ENCODE measurements at regions not wholly inside any gene's neighbourhood (a gene's known extent, or its start where the extent isn't known, plus 50 kb on each side); places are given as distances from the start of the nearest gene placed in this dataset.

DNA sequence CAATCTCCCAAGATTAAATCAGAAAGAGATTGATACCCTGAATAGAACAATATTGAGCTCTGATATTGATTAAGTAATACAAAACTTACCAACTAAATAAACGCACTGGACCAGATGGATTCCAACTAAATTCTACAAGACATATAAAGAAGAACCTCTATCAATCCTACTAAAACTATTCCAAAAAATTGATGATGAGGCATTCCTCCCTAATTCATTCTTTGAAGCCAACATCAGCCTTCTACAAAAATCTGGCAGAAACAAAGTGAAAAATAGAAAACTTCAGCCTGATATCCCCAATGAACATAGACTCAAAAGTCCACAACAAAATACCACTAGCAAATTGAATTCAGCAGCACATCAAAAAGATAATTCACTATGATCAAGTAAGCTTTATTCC is 695.5 kb downstream of the NYAP2 start:
- intact Hi-C loops (cut with micrococcal nuclease): no loop called here
- DNase-seq: no peak
- no peak overlapping the region for H3K4me3 ChIP-seq
- no peaks in the 10 kb centered on the region for H3K36me3 ChIP-seq
- peaks cover 60% of the 10 kb centered on the region for H3K9me3 ChIP-seq (replicated peaks)
- no peaks in the 10 kb centered on the region for H3K27me3 ChIP-seq (ENCODE audit: low read depth)
- TF ChIP-seq, protein P1, sequence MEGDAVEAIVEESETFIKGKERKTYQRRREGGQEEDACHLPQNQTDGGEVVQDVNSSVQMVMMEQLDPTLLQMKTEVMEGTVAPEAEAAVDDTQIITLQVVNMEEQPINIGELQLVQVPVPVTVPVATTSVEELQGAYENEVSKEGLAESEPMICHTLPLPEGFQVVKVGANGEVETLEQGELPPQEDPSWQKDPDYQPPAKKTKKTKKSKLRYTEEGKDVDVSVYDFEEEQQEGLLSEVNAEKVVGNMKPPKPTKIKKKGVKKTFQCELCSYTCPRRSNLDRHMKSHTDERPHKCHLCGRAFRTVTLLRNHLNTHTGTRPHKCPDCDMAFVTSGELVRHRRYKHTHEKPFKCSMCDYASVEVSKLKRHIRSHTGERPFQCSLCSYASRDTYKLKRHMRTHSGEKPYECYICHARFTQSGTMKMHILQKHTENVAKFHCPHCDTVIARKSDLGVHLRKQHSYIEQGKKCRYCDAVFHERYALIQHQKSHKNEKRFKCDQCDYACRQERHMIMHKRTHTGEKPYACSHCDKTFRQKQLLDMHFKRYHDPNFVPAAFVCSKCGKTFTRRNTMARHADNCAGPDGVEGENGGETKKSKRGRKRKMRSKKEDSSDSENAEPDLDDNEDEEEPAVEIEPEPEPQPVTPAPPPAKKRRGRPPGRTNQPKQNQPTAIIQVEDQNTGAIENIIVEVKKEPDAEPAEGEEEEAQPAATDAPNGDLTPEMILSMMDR (IDR thresholded peaks at IDR 0.05; ENCODE audit: borderline replicate concordance): no peak
- no peaks in the 10 kb centered on the region for H3K4me1 ChIP-seq
- no peak overlapping the region for H3K27ac ChIP-seq (replicated peaks)

DNA sequence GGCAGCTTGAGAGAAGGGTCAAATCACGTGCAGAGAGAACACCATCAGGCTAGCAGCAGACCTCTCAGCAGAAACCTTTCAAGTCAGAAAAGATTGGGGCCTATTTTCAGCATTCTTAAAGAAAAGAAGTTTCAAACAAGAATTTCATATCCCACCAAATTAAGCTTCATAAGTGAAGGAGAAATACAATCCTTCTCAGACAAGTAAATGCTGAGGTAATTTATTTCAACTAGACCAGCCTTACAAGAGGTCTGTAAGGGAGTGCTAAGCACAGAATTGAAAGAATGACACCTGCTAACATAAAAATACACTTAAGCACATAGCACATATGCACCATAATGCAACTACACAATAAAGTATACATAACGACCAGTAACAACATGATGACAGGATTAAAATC is 693.9 kb downstream of the NYAP2 start:
- TF ChIP-seq, protein P1 (IDR thresholded peaks at IDR 0.05; ENCODE audit: borderline replicate concordance): no peak
- H3K4me1 ChIP-seq: no peaks in the 10 kb centered on the region
- H3K9me3 ChIP-seq (replicated peaks): peaks cover 52% of the 10 kb centered on the region
- DNase-seq: no peak
- H3K4me3 ChIP-seq: no peak overlapping the region
- H3K36me3 ChIP-seq: no peaks in the 10 kb centered on the region
- no peaks in the 10 kb centered on the region for H3K27me3 ChIP-seq (ENCODE audit: low read depth)
- no peak overlapping the region for H3K27ac ChIP-seq (replicated peaks)
- intact Hi-C loops (cut with micrococcal nuclease): no loop called here

DNA sequence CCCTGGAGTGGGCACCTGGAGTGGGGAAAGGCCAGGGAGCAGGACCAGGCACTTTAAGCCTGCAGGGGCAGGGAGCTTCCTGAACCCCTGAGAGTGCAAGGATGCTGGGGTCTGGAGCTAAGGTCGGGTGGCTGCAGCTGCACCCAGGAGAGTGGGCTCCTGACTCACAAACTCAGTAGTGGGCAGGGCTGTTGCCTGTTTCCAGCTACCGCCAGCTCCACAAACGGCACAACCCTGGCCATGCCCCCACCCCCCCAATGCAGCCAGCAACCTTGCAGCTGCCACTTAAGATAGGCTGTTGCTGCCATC is 688.8 kb downstream of the NYAP2 start:
- H3K27me3 ChIP-seq (ENCODE audit: low read depth): no peaks in the 10 kb centered on the region
- no peak for DNase-seq
- intact Hi-C loops (cut with micrococcal nuclease): no loop called here
- TF ChIP-seq, protein P1 (IDR thresholded peaks at IDR 0.05; ENCODE audit: borderline replicate concordance): no peak
- H3K4me1 ChIP-seq: no peaks in the 10 kb centered on the region
- no peak overlapping the region for H3K4me3 ChIP-seq
- no peaks in the 10 kb centered on the region for H3K36me3 ChIP-seq
- no peak overlapping the region for H3K27ac ChIP-seq (replicated peaks)
- H3K9me3 ChIP-seq (replicated peaks): peaks cover 9% of the 10 kb centered on the region

DNA sequence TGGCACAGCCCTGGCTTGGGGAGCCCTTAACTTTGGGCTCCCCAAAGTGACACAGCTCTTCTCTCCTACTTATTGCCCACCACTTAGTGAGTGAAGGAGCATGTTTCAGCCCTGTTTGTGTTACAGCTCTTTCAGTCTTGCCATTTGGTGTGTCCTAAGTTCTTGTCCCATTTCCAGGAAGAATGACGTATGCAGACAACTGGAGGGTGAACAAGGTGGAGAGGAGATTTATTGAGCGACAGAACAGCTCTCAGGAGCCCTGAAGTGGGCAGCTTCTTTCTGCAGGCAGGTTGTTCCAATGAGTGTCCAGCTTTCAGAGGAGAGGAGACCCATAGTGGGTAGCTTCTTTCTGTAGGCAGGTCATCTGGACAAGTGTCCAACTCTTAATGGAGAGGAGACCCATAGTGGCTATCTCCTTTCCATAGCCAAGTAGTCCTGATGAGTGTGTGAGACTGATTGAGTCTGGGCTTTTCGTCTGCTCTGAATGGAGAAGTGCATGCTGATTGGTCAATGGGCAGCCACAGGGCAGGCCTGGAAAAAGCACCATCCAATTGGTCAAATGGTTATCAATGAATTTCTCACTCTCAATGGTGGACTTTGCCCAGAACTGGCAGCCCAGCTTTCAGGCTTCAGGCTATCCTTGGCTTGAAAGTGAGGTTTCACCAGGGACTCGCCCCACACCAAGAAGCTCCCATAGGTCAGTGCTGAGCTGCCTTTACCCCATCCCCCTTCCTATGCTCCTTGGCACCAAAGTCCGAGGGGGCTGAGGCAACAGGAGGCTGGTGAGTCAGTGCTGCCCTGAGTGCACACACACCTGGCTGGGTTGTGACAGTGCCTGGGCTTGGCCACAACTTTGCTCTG is 688.2 kb downstream of the NYAP2 start:
- TF ChIP-seq, protein P1 (IDR thresholded peaks at IDR 0.05; ENCODE audit: borderline replicate concordance): no peak
- Histone ChIP-seq H3K27me3 (ENCODE audit: low read depth) (no peaks in the 10 kb centered on the region), H3K4me3 (no peak overlapping the region), H3K4me1 (no peaks in the 10 kb centered on the region), H3K36me3 (no peaks in the 10 kb centered on the region), H3K9me3 (replicated peaks) (peaks cover 3% of the 10 kb centered on the region), H3K27ac (replicated peaks) (no peak overlapping the region)
- intact Hi-C loops (cut with micrococcal nuclease): no loop called here
- no peak for DNase-seq

DNA sequence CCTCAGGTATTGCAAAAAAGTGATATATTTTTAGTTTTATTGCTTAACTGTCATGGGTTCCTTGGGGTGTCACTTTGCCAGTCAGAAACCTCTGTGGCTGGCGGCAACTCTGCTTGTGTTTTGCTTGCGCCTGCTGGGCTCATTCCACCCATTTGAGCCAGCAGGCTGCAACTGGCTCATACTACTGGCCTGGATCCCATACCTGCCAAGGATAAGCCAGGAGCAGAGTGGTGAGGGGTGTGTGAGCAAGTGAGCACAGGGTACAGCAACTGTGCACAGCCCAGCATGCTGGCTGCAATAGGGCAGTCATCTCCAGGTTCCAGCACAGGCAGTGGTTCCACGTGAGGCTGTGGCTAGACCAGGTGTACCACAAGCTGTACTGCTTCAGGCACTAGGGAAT is 687.5 kb downstream of the NYAP2 start:
- intact Hi-C loops (cut with micrococcal nuclease): no loop called here
- no peaks in the 10 kb centered on the region for H3K27me3 ChIP-seq (ENCODE audit: low read depth)
- H3K9me3 ChIP-seq (replicated peaks): no peaks in the 10 kb centered on the region
- no peaks in the 10 kb centered on the region for H3K36me3 ChIP-seq
- no peak overlapping the region for H3K27ac ChIP-seq (replicated peaks)
- H3K4me1 ChIP-seq: no peaks in the 10 kb centered on the region
- TF ChIP-seq, protein P1 (IDR thresholded peaks at IDR 0.05; ENCODE audit: borderline replicate concordance): no peak
- no peak overlapping the region for H3K4me3 ChIP-seq
- DNase-seq: no peak

All from left ventricle myocardium inferior (tissue), 1 donor.